Caki2 (cell line): ENCODE measurements at regions not wholly inside any gene's neighbourhood (a gene's known extent, or its start where the extent isn't known, plus 50 kb on each side); places are given as distances from the start of the nearest gene placed in this dataset.

Source experiments
- DNase-seq: peaks from one replicate; pipeline ENCODE4 v3.0.0-alpha.2; 2015; ENCODE audit warnings: low read depth
- in situ Hi-C: cut with HindIII; loops from 2 replicates; pipeline ENCODE4 v1.10.0; 2016; ENCODE audit warnings: low sequenced_read_pairs, low pct_unique_long_range_greater_than_20kb, mixed read lengths

GRCh38 chr16:79929260-79929965 lies 328.9 kb upstream of the MAF start:
- DNase-seq: no peak
- in situ Hi-C loops: no loop called here

- no peak for DNase-seq
- in situ Hi-C loops: no loop called here
Measured at GRCh38 chr16:79928142-79928873, 327.8 kb upstream of the MAF start.

GRCh38 chr16:79926451-79927205 lies 326.1 kb upstream of the MAF start:
- DNase-seq: no peak
- in situ Hi-C loops: no loop called here

GRCh38 chr16:79923431-79923830 lies 322.9 kb upstream of the MAF start:
- no peak for DNase-seq
- in situ Hi-C loops: no loop called here

- no peak for DNase-seq
- in situ Hi-C loops: no loop called here
Measured at GRCh38 chr16:79920685-79921084, 320.1 kb upstream of the MAF start.

GRCh38 chr16:79918916-79919315 lies 318.4 kb upstream of the MAF start:
- in situ Hi-C loops: no loop called here
- no peak for DNase-seq

- DNase-seq: no peak
- in situ Hi-C loops: no loop called here
Measured at GRCh38 chr16:79915761-79916160, 315.2 kb upstream of the MAF start.

- in situ Hi-C loops: no loop called here
Measured at GRCh38 chr16:79914961-79915720, 314.6 kb upstream of the MAF start.

GRCh38 chr16:79912592-79913310 lies 312.2 kb upstream of the MAF start:
- in situ Hi-C loops: no loop called here
- no peak for DNase-seq

More at GRCh38 chr16:79914961-79915720, 314.6 kb upstream of the MAF start:
- DNase-seq: no peak

GRCh38 chr16:79911660-79912059 lies 311.1 kb upstream of the MAF start:
- DNase-seq: no peak
- in situ Hi-C loops: no loop called here

GRCh38 chr16:79909571-79909970 lies 309.0 kb upstream of the MAF start:
- no peak for DNase-seq
- in situ Hi-C loops: no loop called here

- in situ Hi-C loops: no loop called here
- no peak for DNase-seq
Measured at GRCh38 chr16:79903471-79903870, 302.9 kb upstream of the MAF start.

- peak; percentile 40 for DNase-seq
- in situ Hi-C loops: no loop called here
Measured at GRCh38 chr16:79902351-79902750, 301.8 kb upstream of the MAF start.

GRCh38 chr16:79901522-79901921 lies 301.0 kb upstream of the MAF start:
- no peak for DNase-seq
- in situ Hi-C loops: no loop called here

GRCh38 chr16:79899716-79900115 lies 299.2 kb upstream of the MAF start:
- DNase-seq: peak; percentile 22
- in situ Hi-C loops: no loop called here

- peak; percentile 14 for DNase-seq
- in situ Hi-C loops: no loop called here
Measured at GRCh38 chr16:79899316-79899715, 298.8 kb upstream of the MAF start.

- in situ Hi-C loops: no loop called here
- DNase-seq: peak; percentile 9
Measured at GRCh38 chr16:79898703-79899102, 298.2 kb upstream of the MAF start.
